Mammary epithelial cell (primary cell): ENCODE measurements at regions not wholly inside any gene's neighbourhood (a gene's known extent, or its start where the extent isn't known, plus 50 kb on each side); places are given as distances from the start of the nearest gene placed in this dataset.

Experiments
- EZH2 ChIP-seq: IDR thresholded peaks from 2 replicates; pipeline ENCODE4 v1.6.1; 2012; ENCODE audit warnings: low read length, inconsistent platforms, borderline replicate concordance
- TF ChIP-seq, protein P1 (sequence below), 2 donors: IDR thresholded peaks in 1 of 2; conservative IDR thresholded peaks in 1 of 2; 2 replicates each; pipeline ENCODE4 v1.5.1; 2011 to 2012; ENCODE audit warnings: inconsistent platforms in 2 of 2, low read length in 2 of 2, mild to moderate bottlenecking in 2 of 2, control low read depth in 1 of 2, low read depth in 1 of 2; ENCODE audit not compliant: insufficient read depth in 1 of 2; ENCODE audit errors: extremely low read depth in 1 of 2

GRCh38 chr5:124872086-124872485 is 125.6 kb upstream of the ZNF608 start:
- TF ChIP-seq, protein P1, sequence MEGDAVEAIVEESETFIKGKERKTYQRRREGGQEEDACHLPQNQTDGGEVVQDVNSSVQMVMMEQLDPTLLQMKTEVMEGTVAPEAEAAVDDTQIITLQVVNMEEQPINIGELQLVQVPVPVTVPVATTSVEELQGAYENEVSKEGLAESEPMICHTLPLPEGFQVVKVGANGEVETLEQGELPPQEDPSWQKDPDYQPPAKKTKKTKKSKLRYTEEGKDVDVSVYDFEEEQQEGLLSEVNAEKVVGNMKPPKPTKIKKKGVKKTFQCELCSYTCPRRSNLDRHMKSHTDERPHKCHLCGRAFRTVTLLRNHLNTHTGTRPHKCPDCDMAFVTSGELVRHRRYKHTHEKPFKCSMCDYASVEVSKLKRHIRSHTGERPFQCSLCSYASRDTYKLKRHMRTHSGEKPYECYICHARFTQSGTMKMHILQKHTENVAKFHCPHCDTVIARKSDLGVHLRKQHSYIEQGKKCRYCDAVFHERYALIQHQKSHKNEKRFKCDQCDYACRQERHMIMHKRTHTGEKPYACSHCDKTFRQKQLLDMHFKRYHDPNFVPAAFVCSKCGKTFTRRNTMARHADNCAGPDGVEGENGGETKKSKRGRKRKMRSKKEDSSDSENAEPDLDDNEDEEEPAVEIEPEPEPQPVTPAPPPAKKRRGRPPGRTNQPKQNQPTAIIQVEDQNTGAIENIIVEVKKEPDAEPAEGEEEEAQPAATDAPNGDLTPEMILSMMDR (conservative IDR thresholded peaks at IDR 0.05 in 1 of 2, IDR thresholded peaks at IDR 0.05 in 1 of 2; ENCODE audit: extremely low read depth in 1 of 2, insufficient read depth in 1 of 2, low read depth in 1 of 2, low read length in 2 of 2), result no peak
- TF ChIP-seq EZH2, result no peak
